ENCODE measurements at regions not wholly inside any gene's neighbourhood (a gene's known extent, or its start where the extent isn't known, plus 50 kb on each side); places are given as distances from the start of the nearest gene placed in this dataset.

GRCh38 chr2:2495606-2496005 lies 164.5 kb upstream of the MYT1L start:
- Histone ChIP-seq H3K9me3 (ENCODE audit: control insufficient read depth, insufficient read depth, low read length) (no peaks in the 10 kb centered on the region), H3F3A (ENCODE audit: control insufficient read depth, insufficient read depth) (no peaks in the 10 kb centered on the region), H3K36me3 (ENCODE audit: control insufficient read depth, low read length) (no peaks in the 10 kb centered on the region), H3K79me2 (ENCODE audit: control insufficient read depth, low read length) (no peaks in the 10 kb centered on the region), H3K4me3 (ENCODE audit: low read length) (no peak overlapping the region), H3K4me1 (ENCODE audit: control insufficient read depth, low read length) (no peaks in the 10 kb centered on the region), H3K4me2 (ENCODE audit: low read length) (no peak overlapping the region), H4K20me1 (ENCODE audit: control insufficient read depth, insufficient read depth, low read depth, low read length) (no peaks in the 10 kb centered on the region), H3K9me2 (replicated peaks; ENCODE audit: control insufficient read depth, low read length) (no peaks in the 10 kb centered on the region), H3K27me3 (ENCODE audit: control insufficient read depth, low read length) (no peaks in the 10 kb centered on the region), H3K27ac (ENCODE audit: low read depth, low read length) (no peak overlapping the region)
- no peak for TF ChIP-seq CTCF (IDR thresholded peaks at IDR 0.05; ENCODE audit: low read depth, low read length, poor library complexity, severe bottlenecking)
- no peak for TF ChIP-seq EZH2phosphoT487 (IDR thresholded peaks at IDR 0.05; ENCODE audit: borderline replicate concordance, low read length)

GRCh38 chr2:2493496-2493895 lies 162.4 kb upstream of the MYT1L start:
- no peaks in the 10 kb centered on the region for H3K9me2 ChIP-seq (replicated peaks; ENCODE audit: control insufficient read depth, low read length)
- H3K27me3 ChIP-seq (ENCODE audit: control insufficient read depth, low read length), result no peaks in the 10 kb centered on the region
- TF ChIP-seq EZH2phosphoT487 (IDR thresholded peaks at IDR 0.05; ENCODE audit: borderline replicate concordance, low read length) (no peak), CTCF (IDR thresholded peaks at IDR 0.05; ENCODE audit: low read depth, low read length, poor library complexity, severe bottlenecking) (no peak)
- H4K20me1 ChIP-seq (ENCODE audit: control insufficient read depth, insufficient read depth, low read depth, low read length), result no peaks in the 10 kb centered on the region
- no peak overlapping the region for H3K27ac ChIP-seq (ENCODE audit: low read depth, low read length)
- no peaks in the 10 kb centered on the region for H3K9me3 ChIP-seq (ENCODE audit: control insufficient read depth, insufficient read depth, low read length)
- H3K4me3 ChIP-seq (ENCODE audit: low read length), result no peak overlapping the region
- H3K4me1 ChIP-seq (ENCODE audit: control insufficient read depth, low read length), result no peaks in the 10 kb centered on the region
- no peaks in the 10 kb centered on the region for H3K79me2 ChIP-seq (ENCODE audit: control insufficient read depth, low read length)
- H3F3A ChIP-seq (ENCODE audit: control insufficient read depth, insufficient read depth), result no peaks in the 10 kb centered on the region
- H3K36me3 ChIP-seq (ENCODE audit: control insufficient read depth, low read length), result no peaks in the 10 kb centered on the region
- H3K4me2 ChIP-seq (ENCODE audit: low read length), result no peak overlapping the region

GRCh38 chr2:2492800-2493199 lies 161.7 kb upstream of the MYT1L start:
- TF ChIP-seq CTCF (IDR thresholded peaks at IDR 0.05; ENCODE audit: low read depth, low read length, poor library complexity, severe bottlenecking), result no peak
- no peak for TF ChIP-seq EZH2phosphoT487 (IDR thresholded peaks at IDR 0.05; ENCODE audit: borderline replicate concordance, low read length)
- Histone ChIP-seq H4K20me1 (ENCODE audit: control insufficient read depth, insufficient read depth, low read depth, low read length) (no peaks in the 10 kb centered on the region), H3K36me3 (ENCODE audit: control insufficient read depth, low read length) (no peaks in the 10 kb centered on the region), H3K4me2 (ENCODE audit: low read length) (no peak overlapping the region), H3K9me3 (ENCODE audit: control insufficient read depth, insufficient read depth, low read length) (no peaks in the 10 kb centered on the region), H3F3A (ENCODE audit: control insufficient read depth, insufficient read depth) (no peaks in the 10 kb centered on the region), H3K27ac (ENCODE audit: low read depth, low read length) (no peak overlapping the region), H3K79me2 (ENCODE audit: control insufficient read depth, low read length) (no peaks in the 10 kb centered on the region), H3K27me3 (ENCODE audit: control insufficient read depth, low read length) (no peaks in the 10 kb centered on the region), H3K9me2 (replicated peaks; ENCODE audit: control insufficient read depth, low read length) (no peaks in the 10 kb centered on the region), H3K4me3 (ENCODE audit: low read length) (no peak overlapping the region), H3K4me1 (ENCODE audit: control insufficient read depth, low read length) (no peaks in the 10 kb centered on the region)

DNA sequence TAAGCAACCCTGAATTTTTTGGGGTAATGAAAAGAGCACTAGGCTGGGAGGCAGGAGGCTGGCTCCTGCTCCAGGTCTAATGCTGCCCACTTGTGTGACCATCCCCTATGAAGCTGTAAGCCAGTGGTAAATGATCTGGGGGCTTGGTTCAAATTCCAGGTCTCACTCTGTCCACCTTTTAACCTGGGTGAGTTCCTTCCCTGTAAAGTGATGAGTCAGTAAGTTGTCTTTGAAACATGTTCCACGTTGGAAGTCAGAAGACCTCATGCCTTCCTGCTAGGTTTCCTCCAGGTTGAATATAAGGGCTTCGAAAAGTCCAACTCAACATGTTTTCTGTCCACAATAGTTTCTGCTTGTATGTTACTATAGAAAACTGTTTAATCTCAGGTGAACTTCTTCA lies 160.9 kb upstream of the MYT1L start:
- no peaks in the 10 kb centered on the region for H3F3A ChIP-seq (ENCODE audit: control insufficient read depth, insufficient read depth)
- no peaks in the 10 kb centered on the region for H3K79me2 ChIP-seq (ENCODE audit: control insufficient read depth, low read length)
- H3K9me2 ChIP-seq (replicated peaks; ENCODE audit: control insufficient read depth, low read length), result no peaks in the 10 kb centered on the region
- H3K9me3 ChIP-seq (ENCODE audit: control insufficient read depth, insufficient read depth, low read length), result no peaks in the 10 kb centered on the region
- H3K27ac ChIP-seq (ENCODE audit: low read depth, low read length), result no peak overlapping the region
- no peaks in the 10 kb centered on the region for H4K20me1 ChIP-seq (ENCODE audit: control insufficient read depth, insufficient read depth, low read depth, low read length)
- H3K4me2 ChIP-seq (ENCODE audit: low read length), result no peak overlapping the region
- no peaks in the 10 kb centered on the region for H3K4me1 ChIP-seq (ENCODE audit: control insufficient read depth, low read length)
- no peak overlapping the region for H3K4me3 ChIP-seq (ENCODE audit: low read length)
- TF ChIP-seq CTCF (IDR thresholded peaks at IDR 0.05; ENCODE audit: low read depth, low read length, poor library complexity, severe bottlenecking) (no peak), EZH2phosphoT487 (IDR thresholded peaks at IDR 0.05; ENCODE audit: borderline replicate concordance, low read length) (no peak)
- no peaks in the 10 kb centered on the region for H3K36me3 ChIP-seq (ENCODE audit: control insufficient read depth, low read length)
- H3K27me3 ChIP-seq (ENCODE audit: control insufficient read depth, low read length), result no peaks in the 10 kb centered on the region

Measured in DOHH2 (cell line).